Stomach (tissue), 4 donors: ENCODE measurements at regions not wholly inside any gene's neighbourhood (a gene's known extent, or its start where the extent isn't known, plus 50 kb on each side); places are given as distances from the start of the nearest gene placed in this dataset.

Experiments used
- CTCF ChIP-seq, 7 experiments: fragments of 450-650 bp in 4 of 7; fragments of 200-600 bp in 3 of 7; sonication (generic) in 3 of 7; IDR thresholded peaks; one replicate each; pipeline ENCODE4 v1.5.1; 2016 to 2019; ENCODE audit warnings: antibody characterized with exemption in 7 of 7, control low read depth in 2 of 7, mild to moderate bottlenecking in 1 of 7
- EP300 ChIP-seq: sonication (generic); formaldehyde crosslinking; IDR thresholded peaks from one replicate; pipeline ENCODE4 v1.6.1; 2017; ENCODE audit warnings: antibody characterized with exemption
- POLR2A ChIP-seq, 4 donors: fragments of 450-650 bp; IDR thresholded peaks; one replicate each; pipeline ENCODE4 v1.6.1; 2016; ENCODE audit warnings: antibody characterized with exemption in 4 of 4, control low read depth in 2 of 4, mild to moderate bottlenecking in 1 of 4, moderate library complexity in 1 of 4
- POLR2AphosphoS5 ChIP-seq, 3 donors: sonication (generic); formaldehyde crosslinking; IDR thresholded peaks; one replicate each; pipeline ENCODE4 v1.6.1; 2016; ENCODE audit warnings: antibody characterized with exemption in 3 of 3

- TF ChIP-seq CTCF (IDR thresholded peaks at IDR 0.05) (no peak), POLR2A (IDR thresholded peaks at IDR 0.05) (no peak), POLR2AphosphoS5 (IDR thresholded peaks at IDR 0.05) (no peak), EP300 (no peak)
Measured at GRCh38 chr2:208782097-208782496, 375.5 kb downstream of the PTH2R start.
